ENCODE measurements at regions not wholly inside any gene's neighbourhood (a gene's known extent, or its start where the extent isn't known, plus 50 kb on each side); places are given as distances from the start of the nearest gene placed in this dataset.
A peak's percentile ranks its signal among the peaks of the same experiment; 100 is the strongest.
"Not testable (repeated sequence)": the region's sequence is repeated elsewhere in the genome, so short reads cannot be mapped to it uniquely, and the experiment has no call there.

DNA sequence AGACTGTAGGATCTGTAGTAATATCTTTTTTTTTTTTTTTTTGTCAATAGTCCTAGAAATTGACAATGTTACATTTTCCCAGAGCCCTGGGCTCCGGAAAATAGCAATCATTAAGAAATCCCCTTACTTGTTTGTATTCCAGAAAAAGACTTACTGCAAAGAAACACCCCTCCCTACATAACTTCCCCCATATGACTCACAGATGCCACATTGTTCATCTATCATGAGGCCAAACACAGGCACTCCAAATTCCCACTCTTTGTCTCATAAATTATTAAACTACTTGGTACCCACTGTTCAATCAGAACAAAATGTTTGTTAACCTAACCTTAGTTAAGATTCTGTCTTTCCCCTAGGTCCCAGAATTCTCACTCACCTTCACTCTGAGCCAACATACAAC lies 53.5 kb downstream of the TEX51 start:
- DNase-seq, result no peak

DNA sequence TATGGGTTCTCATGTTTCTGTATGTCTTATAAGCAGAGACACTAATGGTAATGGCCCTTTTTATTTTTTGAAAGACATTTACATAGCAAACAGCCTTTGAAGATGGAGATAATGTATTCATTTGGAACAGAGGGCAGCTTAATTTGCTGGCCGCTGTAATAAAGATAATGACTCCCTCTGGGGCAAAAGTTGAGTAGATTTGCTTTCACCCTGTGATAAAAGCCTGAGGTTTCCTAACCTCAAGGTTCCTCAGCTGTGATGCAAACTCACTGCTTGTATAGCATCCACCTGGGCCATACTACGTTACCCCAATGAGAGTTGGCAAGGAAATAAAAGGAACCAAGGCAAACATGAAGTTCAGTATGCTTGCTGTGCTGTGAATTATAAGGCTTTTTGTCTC lies 54.8 kb downstream of the TEX51 start:
- no peak for DNase-seq

DNA sequence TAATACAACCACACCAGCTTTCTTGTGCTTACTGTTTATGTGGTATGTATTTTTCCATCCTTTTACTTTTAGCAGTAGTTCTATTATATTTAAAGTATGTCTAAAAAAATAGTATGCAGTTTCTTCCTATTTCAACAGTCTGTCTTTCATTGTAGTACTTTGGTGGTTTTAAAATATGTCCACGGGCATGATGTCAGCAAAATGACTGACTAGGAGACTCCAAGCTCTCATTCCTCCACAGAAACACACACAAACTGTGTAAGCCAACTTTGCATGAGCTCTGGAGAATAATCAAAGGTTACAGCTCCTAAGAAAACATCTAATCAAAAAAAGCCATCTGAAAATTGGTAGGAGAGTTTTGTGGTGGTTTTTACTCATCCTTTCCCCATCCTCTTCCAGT lies 56.1 kb downstream of the TEX51 start:
- no peak for DNase-seq

DNA sequence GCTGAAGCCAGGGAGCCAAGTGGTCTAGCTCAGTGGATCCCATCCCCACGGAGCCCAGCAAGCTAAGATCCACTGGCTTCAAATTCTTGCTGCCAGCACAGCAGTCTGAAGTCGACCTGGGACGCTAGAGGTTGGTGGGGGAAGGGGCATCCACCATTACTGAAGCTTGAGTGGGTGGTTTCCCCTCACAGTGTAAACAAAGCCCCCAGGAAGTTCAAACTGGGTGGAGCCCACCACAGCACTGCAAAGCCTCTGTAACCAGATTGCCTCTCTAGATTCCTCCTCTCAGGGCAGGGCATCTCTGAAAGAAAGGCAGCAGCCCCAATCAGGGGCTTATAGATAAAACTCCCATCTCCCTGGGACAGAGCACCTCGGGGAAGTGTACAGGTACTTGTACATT lies 58.1 kb downstream of the TEX51 start:
- DNase-seq, result not testable (repeated sequence)

DNA sequence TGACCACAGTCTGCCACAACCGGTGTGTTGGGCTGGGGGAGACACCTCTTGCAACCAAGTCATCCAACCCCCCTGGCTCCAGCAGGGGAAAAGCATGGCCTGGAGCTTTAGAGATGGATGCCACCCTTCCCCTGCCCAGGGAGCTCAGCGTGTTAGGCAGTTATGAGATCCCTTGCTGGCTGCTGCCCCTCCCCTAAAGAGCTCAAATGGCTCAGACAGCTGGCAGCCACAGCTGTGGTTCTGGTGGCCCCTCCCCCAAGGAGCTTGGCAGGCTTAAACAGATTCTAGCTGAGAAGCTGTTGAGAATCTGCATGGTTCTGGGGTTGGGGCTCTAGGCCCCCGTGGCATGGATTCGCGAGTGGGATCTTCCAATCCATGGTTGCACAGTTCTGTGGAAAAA lies 64.7 kb downstream of the TEX51 start:
- DNase-seq, result no peak

DNA sequence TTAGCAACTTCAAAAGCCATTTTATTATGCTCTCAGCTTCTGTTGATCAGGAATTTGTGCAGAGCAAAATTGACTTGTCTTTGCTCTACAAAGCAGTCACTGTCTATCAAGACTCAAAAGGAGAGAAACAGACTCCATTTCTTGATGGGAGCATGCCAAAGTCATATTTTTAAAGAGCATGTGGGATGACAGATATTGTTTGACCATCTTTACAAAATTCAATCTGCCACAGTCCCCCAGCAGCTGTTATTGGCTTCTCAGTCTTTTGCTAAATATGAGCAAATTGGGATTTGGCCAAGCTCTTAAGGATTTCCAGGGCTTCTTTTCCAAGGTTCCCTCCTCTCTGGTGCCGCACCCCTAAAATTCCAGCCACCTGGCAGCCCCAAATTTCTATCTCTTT lies 67.9 kb downstream of the TEX51 start:
- no peak for DNase-seq

DNA sequence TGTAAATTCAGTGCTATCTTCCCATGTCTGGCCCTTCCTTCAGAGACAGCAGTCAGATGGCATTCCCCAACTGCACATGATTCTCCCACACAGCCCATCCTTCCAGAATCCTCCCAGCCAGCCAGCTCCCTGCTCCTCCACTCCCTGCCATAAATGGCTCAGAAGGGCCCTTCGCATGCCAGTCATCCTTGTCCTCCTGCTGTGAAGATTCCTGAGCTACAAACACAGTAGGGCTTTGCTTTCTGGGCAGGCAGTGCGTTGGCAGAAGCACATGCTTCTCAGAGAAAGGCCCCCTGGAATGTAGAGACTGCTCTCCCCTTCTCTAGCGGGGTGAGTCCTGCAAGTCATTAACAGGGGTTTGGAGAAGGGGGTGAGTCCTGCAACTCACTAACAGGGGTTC lies 71.9 kb downstream of the TEX51 start:
- no peak for DNase-seq

DNA sequence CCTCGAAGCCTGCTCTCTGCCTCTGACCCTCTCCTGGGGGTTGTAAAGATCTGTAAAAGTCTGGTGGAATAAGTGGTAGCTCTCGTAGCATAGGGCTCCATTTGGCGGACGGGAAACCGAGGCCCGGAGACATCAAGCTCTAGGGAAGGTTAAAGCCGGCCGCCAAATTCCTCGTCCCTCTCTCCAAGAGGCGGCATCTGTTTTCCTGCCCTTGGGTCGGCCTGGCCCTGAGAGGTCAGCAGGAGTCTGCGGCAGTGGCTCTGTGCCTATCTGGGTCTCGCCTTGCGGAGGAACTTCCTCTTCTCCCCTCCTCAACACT lies 72.4 kb downstream of the TEX51 start:
- no peak for DNase-seq

DNA sequence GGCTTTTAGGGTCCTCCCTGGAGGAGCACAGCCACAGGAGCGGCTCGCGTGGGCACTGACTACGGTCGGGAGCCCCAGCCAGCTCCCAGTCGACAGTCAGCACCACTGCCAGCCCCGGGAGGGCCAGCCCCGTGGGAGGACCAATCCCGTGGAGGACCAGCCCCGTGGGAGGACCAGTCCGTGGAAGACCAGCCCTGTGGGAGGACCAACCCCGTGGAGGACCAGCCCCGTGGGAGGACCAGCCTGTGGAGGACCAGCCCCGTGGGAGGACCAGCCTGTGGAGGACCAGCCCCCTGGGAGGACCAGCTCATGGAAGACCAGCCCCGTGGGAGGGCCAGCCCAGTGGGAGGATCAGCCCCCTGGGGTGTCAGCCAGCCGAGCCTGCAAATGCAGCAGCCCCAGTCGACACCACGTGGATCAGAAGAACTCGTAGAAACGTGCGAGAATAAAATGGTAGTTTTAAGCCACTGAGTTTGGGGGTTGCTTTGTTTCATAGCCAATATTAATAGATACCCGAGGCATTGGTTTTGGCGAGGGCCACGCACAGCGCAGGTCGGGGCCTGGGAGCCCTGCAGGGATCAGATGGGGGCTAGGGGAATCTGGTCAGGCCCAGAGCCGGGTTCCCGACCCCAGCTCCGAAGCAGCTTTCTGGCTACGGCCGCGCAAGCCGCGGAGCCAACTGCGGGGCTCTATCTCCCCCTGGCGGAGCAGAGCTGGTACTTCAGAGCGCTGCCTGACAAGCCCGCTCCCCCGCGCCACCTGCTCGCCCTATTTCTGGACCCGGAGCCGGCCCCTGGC lies 73.0 kb downstream of the TEX51 start:
- peak in 12 of 14 donors; percentile 21 to 71 (median 58) for DNase-seq

DNA sequence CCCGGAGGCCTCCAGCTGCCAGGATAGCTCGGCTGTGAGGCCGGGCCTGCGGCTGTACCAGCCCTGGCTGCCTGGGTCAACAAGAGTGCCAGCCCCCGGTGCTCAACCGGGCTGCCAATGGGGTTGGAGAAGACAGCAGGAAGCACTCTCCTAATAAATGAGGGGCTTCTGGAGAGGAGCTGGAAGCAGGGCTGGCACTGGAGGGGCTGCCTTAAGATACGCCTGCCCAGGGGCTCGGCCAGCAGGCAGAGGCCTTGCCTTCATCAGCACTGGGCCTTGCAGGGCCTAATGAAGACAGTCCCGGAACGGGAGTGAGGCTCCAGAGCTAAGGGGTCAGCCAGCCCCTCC lies 73.6 kb downstream of the TEX51 start:
- DNase-seq, result no peak

DNA sequence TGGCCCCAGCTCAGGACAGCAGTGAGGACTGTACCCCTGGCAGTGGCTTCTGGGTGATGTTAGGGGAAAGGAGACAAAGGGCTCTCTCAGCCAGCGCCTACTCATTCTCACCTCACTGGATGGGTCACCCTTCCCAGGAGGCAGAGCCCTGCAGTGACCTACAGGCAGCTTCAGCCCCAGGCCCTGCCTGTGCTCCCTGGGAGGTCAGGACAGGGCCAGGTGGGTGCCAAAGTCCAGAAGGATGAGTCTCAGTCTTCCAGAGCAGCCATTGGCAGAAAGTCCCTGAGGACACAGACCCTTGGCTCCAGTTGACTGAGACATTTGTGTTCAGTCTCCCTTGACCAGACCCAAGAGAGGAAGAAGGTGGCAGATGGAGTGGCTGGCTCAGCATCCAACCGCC lies 75.1 kb downstream of the TEX51 start:
- no peak for DNase-seq

DNA sequence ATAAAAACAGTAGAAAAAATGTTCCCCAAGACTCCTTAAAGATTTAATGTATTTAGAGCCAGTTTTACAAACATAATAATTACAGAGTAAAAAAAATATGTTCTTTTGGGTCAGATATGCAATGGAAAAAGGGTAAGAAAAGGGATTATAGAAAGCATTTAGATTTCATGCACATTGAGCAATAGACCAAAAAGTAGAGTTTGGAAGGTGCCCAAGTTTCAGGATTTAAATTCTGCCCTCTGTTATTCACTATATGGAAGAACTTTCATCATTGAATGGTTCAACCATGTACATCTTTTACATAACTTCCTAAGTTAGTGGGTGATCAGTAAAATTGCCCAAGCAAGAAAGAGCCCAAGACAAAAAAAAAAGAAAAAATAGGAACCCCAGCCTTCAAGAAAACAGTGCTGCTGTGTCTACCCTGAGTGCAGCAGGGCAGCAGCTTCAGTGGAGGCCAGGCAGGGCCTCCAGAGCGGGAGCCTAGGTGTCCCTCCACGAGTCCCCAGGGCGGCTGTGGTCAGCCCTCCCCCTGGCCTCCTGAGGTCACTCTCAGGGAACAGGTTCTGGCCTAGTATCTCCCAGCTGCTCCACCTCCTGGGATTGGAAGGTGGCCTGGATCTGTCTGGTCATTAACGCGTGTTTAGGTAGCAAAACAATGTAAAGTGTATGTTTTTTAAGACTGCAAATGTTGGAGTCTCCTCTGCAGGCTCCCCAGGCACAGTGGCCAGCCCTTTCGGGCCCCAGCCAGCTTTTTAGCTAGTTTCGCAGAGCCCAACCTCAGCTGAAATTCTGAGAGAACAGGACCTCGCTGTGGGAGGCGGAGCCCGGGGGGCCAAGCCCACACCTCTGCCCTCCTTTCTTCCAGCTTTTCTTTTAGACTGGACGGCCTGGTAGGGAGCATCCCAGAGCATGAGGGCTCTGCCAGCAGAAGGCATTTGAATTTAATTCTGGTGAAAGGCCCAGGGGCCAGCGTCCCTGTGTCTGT lies 77.3 kb downstream of the TEX51 start:
- no peak for DNase-seq

DNA sequence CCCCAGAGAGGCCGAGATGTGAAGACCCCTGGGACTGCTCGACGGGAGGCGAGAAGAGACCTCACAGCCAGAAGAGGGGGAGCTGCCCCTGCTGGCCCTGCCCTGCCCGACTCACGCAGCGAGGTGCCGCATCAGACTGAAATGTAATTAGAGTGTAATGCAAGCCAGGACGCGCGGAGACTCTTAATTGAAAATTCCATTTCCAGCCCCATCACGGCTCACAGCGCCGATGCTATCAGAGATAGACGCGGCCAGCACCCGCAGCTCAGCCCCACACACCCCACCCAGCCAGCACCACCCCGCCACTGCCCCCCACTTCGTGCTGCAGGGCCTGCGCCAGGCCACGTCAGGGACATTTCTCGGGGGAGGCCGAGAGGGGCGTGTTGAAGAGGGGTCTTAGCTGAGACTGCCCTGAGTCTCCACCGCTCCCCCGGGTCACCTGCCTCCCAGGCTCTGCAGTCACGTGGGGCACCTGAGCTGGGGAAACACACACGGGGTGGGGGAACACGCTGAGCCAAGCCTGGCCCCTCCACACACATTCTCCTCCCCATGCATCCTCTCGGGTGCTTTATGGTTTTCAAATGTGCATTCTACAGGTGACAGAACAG lies 78.1 kb downstream of the TEX51 start:
- no peak for DNase-seq

DNA sequence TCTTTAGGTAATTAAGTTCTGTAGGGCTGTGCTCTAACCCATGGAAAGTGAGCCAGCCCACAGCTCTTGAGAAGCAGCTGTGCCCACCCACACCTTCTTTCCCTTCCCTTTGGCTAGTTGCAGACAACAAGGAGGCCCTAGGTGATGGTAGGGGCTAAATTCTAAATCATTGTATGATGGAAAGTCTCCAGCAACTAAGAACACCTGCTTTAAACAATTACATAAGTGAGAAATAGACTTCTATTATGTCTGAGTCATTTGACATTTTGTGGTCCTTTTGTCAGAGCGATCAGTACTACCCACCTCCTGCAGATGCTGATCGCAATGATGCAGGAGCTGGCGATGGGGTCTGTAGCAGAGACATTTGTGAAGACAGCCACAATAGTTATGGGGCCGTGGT lies 79.6 kb downstream of the TEX51 start:
- DNase-seq, result no peak

DNA sequence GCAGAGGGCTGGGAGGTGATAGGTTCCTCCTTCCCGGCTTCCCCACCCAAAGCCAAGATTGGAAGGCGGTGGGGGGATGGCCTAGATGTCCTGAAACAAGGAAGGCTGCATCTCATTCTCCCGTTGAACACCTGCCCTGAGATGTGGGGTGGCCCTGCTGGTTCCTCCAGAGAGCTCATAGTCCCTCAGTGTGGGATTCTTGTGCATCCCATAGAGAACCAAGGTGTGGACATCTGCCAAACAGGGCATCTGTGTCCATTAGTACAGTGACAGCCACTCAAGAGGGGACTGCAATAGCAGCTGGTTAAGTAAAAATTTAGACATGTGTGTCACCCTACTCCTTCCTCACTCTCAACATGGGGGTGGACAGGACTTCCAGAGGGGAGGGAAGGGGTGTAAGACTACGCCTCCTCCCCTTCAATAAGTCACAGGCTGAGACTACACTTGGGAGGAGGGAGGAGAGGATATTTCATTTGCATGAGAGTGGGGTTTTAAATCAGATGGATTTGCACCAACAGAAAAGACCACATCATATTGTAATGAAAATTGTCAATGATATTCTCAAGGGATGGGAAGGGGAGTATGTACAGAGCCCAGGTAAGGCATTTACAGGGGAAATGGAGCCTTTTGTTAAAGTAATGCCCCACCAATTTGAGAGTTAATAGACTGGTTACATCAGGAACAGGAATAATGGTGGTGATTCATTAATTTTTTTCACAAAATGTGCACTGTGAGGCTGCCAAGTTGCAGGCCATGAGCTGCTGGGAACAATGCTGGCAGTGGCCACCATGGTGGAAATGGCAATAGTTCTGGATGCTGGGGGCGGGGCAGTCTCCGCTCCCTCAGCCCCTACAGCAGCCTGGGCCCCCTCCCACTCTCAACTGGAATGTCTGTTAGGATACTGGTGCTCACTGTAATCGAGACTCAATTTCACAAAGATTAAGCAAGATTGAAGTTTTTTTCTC lies 80.6 kb downstream of the TEX51 start:
- DNase-seq, result peak in 9 of 14 donors; percentile 6 to 58 (median 36)

DNA sequence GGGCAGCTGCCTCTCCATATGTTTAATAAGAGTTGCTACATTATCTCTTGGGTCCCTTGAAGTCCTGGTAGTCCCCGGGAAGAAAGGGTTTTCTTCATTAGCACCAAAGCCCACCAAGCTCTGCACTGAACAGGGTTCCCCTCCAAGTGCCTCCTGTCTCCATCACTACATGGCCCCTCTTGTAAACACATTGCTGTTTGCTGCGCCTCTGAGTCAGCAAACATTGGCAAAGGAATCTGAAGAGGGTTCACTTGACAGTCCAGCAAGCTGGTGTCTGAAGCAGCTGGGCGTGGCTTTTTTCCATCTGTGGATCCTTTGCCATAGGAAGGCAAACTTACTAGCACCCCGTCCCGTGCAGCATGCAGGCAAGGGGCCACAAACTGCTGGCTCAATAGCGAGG lies 82.8 kb downstream of the TEX51 start:
- no peak for DNase-seq

DNA sequence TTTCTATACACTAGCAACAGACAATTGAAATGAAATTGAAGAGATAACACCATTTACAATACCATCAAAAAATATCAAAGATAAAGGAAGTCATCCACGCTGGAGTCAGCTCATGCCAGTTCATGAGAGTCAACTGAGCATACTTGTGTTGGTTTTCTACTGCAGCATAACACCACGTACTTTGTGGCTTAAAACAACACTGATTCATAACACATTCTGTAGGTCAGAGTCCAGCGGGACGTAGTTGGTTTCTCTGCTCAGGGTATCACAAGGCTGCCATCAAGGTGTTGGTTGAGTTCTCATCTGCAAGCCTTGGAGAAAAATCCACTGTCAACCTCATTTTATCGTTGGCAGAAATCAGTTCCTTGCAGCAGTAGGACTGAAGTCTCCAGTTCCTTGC lies 84.2 kb downstream of the TEX51 start:
- DNase-seq, result no peak

DNA sequence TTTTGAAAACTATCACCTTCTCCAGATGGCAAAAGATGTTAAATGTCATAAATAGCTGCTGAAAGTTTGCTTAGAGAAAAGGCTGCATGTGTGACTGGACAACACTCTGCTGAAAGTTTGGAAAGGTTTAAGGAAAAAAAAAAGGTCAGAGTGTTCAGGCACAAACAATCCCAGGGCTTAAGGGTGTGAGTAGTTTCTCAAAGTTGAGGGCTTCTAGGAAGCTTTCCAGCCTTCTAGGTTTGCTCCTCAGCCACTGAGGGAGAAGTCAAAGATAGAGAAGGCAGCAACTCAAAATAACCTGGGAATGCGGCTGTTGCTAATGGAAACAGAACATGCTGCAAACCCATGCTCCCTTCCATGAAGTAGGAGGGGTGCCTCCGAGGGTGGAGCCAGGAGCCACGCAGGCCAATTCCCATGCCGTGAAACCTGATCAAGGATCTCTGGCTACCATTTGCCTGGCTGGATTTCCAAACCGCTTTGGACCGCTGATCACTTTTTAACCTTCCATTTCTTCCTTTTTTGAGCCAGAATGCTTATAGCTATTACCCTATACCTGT lies 88.0 kb downstream of the TEX51 start:
- DNase-seq, result no peak

DNA sequence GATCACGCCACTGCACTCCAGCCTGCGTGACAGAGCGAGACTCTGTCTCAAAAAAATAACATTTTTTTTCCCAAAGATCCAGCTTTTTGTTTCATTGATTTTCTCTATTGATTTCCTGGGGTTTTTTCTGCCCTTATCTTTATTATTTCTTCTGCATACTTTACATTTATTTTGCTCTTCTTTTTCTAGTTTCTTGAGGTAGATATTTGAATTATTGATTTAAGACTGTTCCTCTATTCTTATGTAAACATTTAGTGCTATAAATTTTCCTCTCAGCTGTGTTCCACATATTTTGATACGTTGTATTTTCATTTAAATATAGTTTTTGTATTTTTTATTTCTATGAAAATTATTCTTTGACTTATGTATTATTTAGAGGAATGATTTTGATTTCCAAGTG lies 89.8 kb downstream of the TEX51 start:
- DNase-seq, result no peak

DNA sequence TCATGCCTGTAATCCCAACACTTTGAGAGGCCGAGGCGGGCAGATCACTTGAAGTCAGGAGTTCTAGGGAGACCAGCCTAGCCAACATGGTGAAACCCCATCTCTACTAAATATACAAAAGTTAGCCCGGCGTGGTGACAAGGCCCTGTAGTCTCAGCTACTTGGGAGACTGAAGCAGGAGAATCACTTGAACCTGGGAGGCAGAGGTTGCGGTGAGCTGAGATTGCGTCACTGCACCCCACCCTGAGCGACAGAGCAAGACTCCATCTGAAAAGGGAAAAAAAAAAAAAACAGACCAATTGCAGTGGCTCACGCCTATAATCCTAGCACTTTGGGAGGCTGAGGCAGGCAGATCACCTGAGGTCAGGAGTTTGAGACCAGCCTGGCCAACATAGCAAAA lies 90.4 kb downstream of the TEX51 start:
- DNase-seq, result not testable (repeated sequence)

DNA sequence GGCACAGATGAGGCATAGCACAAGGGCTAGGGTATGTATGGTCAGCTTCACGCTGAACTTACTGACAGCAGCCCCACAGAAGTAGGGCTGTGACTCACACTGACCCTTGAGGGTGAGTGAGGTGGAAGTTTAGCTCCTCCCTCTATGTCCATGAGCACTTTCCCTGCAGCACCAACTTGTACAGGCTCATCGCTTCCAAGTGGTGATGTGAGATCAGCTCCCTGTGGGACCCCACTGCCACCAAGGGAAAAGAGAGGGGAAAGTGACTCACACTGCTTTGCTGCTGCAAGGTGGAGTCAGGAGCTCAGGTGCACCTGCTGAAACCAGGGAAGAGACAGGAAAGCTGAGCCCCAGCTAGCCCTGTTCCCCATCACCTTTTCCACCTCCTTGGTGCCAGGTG lies 91.5 kb downstream of the TEX51 start:
- no peak for DNase-seq

All from C1 segment of cervical spinal cord (tissue), 14 donors.